ENCODE measurements at regions not wholly inside any gene's neighbourhood (a gene's known extent, or its start where the extent isn't known, plus 50 kb on each side); places are given as distances from the start of the nearest gene placed in this dataset.

GRCh38 chr3:181974198-181974597, 262.5 kb downstream of the SOX2 start:
- intact Hi-C loops (cut with micrococcal nuclease) = no loop called here

GRCh38 chr3:181976526-181976925, 264.8 kb downstream of the SOX2 start:
- Histone ChIP-seq H3K9me3 (ENCODE audit: control extremely low read depth in 1 of 3, control insufficient read depth in 2 of 3, insufficient read depth in 1 of 3, low read length in 2 of 3) (no peaks in the 10 kb centered on the region), H3K36me3 (replicated peaks in 1 of 2; ENCODE audit: control extremely low read depth in 1 of 2, control insufficient read depth in 1 of 2, extremely low read depth in 1 of 2, insufficient read depth in 2 of 2, low read length in 1 of 2) (no peaks in the 10 kb centered on the region), H3K9ac (ENCODE audit: low read length) (no peak overlapping the region), H2AFZ (ENCODE audit: insufficient read depth, low read depth, low read length, poor library complexity, severe bottlenecking) (no peak overlapping the region), H3K27ac (ENCODE audit: low read length in 2 of 2) (no peak overlapping the region), H4K20me1 (ENCODE audit: control insufficient read depth, insufficient read depth, low read length, poor library complexity, severe bottlenecking) (no peaks in the 10 kb centered on the region), H3K4me2 (replicated peaks; ENCODE audit: low read depth, low read length, poor library complexity, severe bottlenecking) (no peak overlapping the region), H3K27me3 (replicated peaks in 1 of 4; ENCODE audit: control extremely low read depth in 1 of 4, control insufficient read depth in 3 of 4, insufficient read depth in 4 of 4, low read length in 3 of 4) (no peaks in the 10 kb centered on the region), H3K4me3 (ENCODE audit: control extremely low read depth in 1 of 5, extremely low read depth in 1 of 5, insufficient read depth in 1 of 5, low read depth in 2 of 5, low read length in 4 of 5) (no peak overlapping the region), H3K79me2 (ENCODE audit: control insufficient read depth, insufficient read depth, low read length) (no peaks in the 10 kb centered on the region), H3K4me1 (ENCODE audit: control insufficient read depth in 2 of 2, insufficient read depth in 2 of 2, low read length in 2 of 2) (no peaks in the 10 kb centered on the region)
- no peak overlapping the region for H3K27ac Mint-ChIP-seq
- H3K27me3 Mint-ChIP-seq = peaks cover 2% of the 10 kb centered on the region
- H3K4me3 Mint-ChIP-seq = no peak overlapping the region
- DNase-seq (no peak), ATAC-seq (ENCODE audit: low read depth) (no peak)
- TF ChIP-seq EZH2 (IDR thresholded peaks at IDR 0.05; ENCODE audit: borderline replicate concordance, insufficient read depth, low read depth, low read length, poor library complexity, severe bottlenecking) (no peak), CTCF (IDR thresholded peaks at IDR 0.05) (no peak)
- ChIA-PET CTCF (no interaction called here), POLR2A (no interaction called here)
- intact Hi-C loops (cut with micrococcal nuclease) = no loop called here
- peaks cover 4% of the 10 kb centered on the region for H3K9me3 Mint-ChIP-seq (ENCODE audit: insufficient read depth)
- H3K4me1 Mint-ChIP-seq = no peaks in the 10 kb centered on the region
- no CpG with 5 or more reads among the region's 1 CpG for WGBS (ENCODE audit: insufficient coverage)

More at GRCh38 chr3:181974198-181974597, 262.5 kb downstream of the SOX2 start:
- ChIA-PET POLR2A (no interaction called here), CTCF (no interaction called here)
- H3K27ac ChIP-seq (ENCODE audit: low read length in 2 of 2) = no peak overlapping the region
- no peaks in the 10 kb centered on the region for H3K9me3 ChIP-seq (ENCODE audit: control extremely low read depth in 1 of 3, control insufficient read depth in 2 of 3, insufficient read depth in 1 of 3, low read length in 2 of 3)
- Mint-ChIP-seq H3K27me3 (peaks cover 2% of the 10 kb centered on the region), H3K27ac (no peak overlapping the region), H3K4me3 (no peak overlapping the region), H3K9me3 (ENCODE audit: insufficient read depth) (peaks cover 4% of the 10 kb centered on the region), H3K4me1 (no peaks in the 10 kb centered on the region)
- DNase-seq (no peak), ATAC-seq (ENCODE audit: low read depth) (no peak)
- H3K4me2 ChIP-seq (replicated peaks; ENCODE audit: low read depth, low read length, poor library complexity, severe bottlenecking) = no peak overlapping the region
- 92% methylated on average over 2 of the region's 2 CpGs for WGBS (ENCODE audit: insufficient coverage)
- H3K36me3 ChIP-seq (replicated peaks in 1 of 2; ENCODE audit: control extremely low read depth in 1 of 2, control insufficient read depth in 1 of 2, extremely low read depth in 1 of 2, insufficient read depth in 2 of 2, low read length in 1 of 2) = no peaks in the 10 kb centered on the region
- H3K4me3 ChIP-seq (ENCODE audit: control extremely low read depth in 1 of 5, extremely low read depth in 1 of 5, insufficient read depth in 1 of 5, low read depth in 2 of 5, low read length in 4 of 5) = no peak overlapping the region
- H3K27me3 ChIP-seq (replicated peaks in 1 of 4; ENCODE audit: control extremely low read depth in 1 of 4, control insufficient read depth in 3 of 4, insufficient read depth in 4 of 4, low read length in 3 of 4) = no peaks in the 10 kb centered on the region
- H4K20me1 ChIP-seq (ENCODE audit: control insufficient read depth, insufficient read depth, low read length, poor library complexity, severe bottlenecking) = no peaks in the 10 kb centered on the region
- no peaks in the 10 kb centered on the region for H3K79me2 ChIP-seq (ENCODE audit: control insufficient read depth, insufficient read depth, low read length)
- H3K9ac ChIP-seq (ENCODE audit: low read length) = no peak overlapping the region
- H3K4me1 ChIP-seq (ENCODE audit: control insufficient read depth in 2 of 2, insufficient read depth in 2 of 2, low read length in 2 of 2) = no peaks in the 10 kb centered on the region
- TF ChIP-seq EZH2 (IDR thresholded peaks at IDR 0.05; ENCODE audit: borderline replicate concordance, insufficient read depth, low read depth, low read length, poor library complexity, severe bottlenecking) = no peak
- TF ChIP-seq CTCF (IDR thresholded peaks at IDR 0.05) = no peak
- no peak overlapping the region for H2AFZ ChIP-seq (ENCODE audit: insufficient read depth, low read depth, low read length, poor library complexity, severe bottlenecking)
